ENCODE measurements at regions not wholly inside any gene's neighbourhood (a gene's known extent, or its start where the extent isn't known, plus 50 kb on each side); places are given as distances from the start of the nearest gene placed in this dataset.

DNA sequence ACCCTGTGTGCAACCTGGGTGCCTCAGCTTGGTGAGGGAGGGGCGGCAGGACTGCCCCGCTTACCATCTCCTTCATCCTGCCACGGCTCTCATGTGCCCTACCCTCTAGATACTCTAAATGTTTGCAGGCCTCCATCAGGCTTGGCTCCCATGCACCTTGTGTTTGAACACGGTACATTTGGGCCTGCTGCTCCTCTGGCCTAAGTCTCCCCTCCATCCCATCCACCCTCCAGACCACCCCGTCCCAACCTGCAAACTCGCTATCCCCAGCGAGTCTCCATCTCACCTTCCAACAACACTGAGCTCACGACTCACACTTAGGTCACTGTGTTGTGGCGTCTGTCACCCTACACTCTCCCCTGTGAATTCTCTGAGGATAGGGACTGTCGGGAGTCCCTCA lies 274.2 kb downstream of the TEX29 start (continued):
- TF ChIP-seq ZNF462 (CRISPR knock-in tag; IDR thresholded peaks at IDR 0.05), result no peak
- no peak for TF ChIP-seq ZNF114 (CRISPR knock-in tag; IDR thresholded peaks at IDR 0.05)
- TF ChIP-seq EZH2 (IDR thresholded peaks at IDR 0.05; ENCODE audit: low read depth, unreplicated experiment), result no peak
- TF ChIP-seq POLR2AphosphoS5 (IDR thresholded peaks at IDR 0.05; ENCODE audit: low read depth), result no peak
- no peak for TF ChIP-seq CREB1 (CRISPR knock-in tag; IDR thresholded peaks at IDR 0.05; ENCODE audit: low read depth)
- TF ChIP-seq, protein P1, sequence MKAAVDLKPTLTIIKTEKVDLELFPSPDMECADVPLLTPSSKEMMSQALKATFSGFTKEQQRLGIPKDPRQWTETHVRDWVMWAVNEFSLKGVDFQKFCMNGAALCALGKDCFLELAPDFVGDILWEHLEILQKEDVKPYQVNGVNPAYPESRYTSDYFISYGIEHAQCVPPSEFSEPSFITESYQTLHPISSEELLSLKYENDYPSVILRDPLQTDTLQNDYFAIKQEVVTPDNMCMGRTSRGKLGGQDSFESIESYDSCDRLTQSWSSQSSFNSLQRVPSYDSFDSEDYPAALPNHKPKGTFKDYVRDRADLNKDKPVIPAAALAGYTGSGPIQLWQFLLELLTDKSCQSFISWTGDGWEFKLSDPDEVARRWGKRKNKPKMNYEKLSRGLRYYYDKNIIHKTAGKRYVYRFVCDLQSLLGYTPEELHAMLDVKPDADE (IDR thresholded peaks at IDR 0.05), result no peak
- TF ChIP-seq NANOG (IDR thresholded peaks at IDR 0.05; ENCODE audit: borderline replicate concordance), result no peak

- Mint-ChIP-seq H3K4me1 (peaks cover 26% of the 10 kb centered on the region), H3K36me3 (ENCODE audit: low read depth) (peaks cover 12% of the 10 kb centered on the region; the same call in 2 of the 3 replicates), H3K27me3 (ENCODE audit: insufficient read depth, low read depth, poor library complexity) (peaks cover 11% of the 10 kb centered on the region), H3K27ac (no peak overlapping the region), H3K9me3 (peaks cover 23% of the 10 kb centered on the region), H3K4me3 (no peak overlapping the region)
- ATAC-seq (no peak), DNase-seq (ENCODE audit: low spot score) (no peak)
- no peaks in the 10 kb centered on the region for H3F3A ChIP-seq (replicated peaks; ENCODE audit: low read depth)
- H3K27ac ChIP-seq (ENCODE audit: low read depth), result no peak overlapping the region
- no peaks in the 10 kb centered on the region for H3K79me2 ChIP-seq (replicated peaks; ENCODE audit: insufficient read depth)
- H3K4me1 ChIP-seq (ENCODE audit: insufficient read depth), result peaks cover 19% of the 10 kb centered on the region
- no peak overlapping the region for H3K4me3 ChIP-seq
- H4K20me1 ChIP-seq (replicated peaks; ENCODE audit: insufficient read depth), result no peaks in the 10 kb centered on the region
- no peaks in the 10 kb centered on the region for H3K27me3 ChIP-seq (ENCODE audit: insufficient read depth)
- no peak overlapping the region for H3K4me2 ChIP-seq
- H2AFZ ChIP-seq, result no peak overlapping the region
- H3K9me2 ChIP-seq (ENCODE audit: insufficient read depth), result peaks cover 6% of the 10 kb centered on the region; the same call in 1 of the 2 replicates
- H3K36me3 ChIP-seq (ENCODE audit: insufficient read depth), result no peaks in the 10 kb centered on the region
- TF ChIP-seq, protein P2, sequence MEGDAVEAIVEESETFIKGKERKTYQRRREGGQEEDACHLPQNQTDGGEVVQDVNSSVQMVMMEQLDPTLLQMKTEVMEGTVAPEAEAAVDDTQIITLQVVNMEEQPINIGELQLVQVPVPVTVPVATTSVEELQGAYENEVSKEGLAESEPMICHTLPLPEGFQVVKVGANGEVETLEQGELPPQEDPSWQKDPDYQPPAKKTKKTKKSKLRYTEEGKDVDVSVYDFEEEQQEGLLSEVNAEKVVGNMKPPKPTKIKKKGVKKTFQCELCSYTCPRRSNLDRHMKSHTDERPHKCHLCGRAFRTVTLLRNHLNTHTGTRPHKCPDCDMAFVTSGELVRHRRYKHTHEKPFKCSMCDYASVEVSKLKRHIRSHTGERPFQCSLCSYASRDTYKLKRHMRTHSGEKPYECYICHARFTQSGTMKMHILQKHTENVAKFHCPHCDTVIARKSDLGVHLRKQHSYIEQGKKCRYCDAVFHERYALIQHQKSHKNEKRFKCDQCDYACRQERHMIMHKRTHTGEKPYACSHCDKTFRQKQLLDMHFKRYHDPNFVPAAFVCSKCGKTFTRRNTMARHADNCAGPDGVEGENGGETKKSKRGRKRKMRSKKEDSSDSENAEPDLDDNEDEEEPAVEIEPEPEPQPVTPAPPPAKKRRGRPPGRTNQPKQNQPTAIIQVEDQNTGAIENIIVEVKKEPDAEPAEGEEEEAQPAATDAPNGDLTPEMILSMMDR (conservative IDR thresholded peaks at IDR 0.05; ENCODE audit: low read depth in 2 of 2), result no peak
- no peak for TF ChIP-seq JUNB (IDR thresholded peaks at IDR 0.05; ENCODE audit: unreplicated experiment)
- TF ChIP-seq CREB1 (CRISPR knock-in tag; IDR thresholded peaks at IDR 0.05; ENCODE audit: low read depth), result no peak
- TF ChIP-seq EZH2 (IDR thresholded peaks at IDR 0.05; ENCODE audit: low read depth, unreplicated experiment), result no peak
- no peak for TF ChIP-seq ZNF114 (CRISPR knock-in tag; IDR thresholded peaks at IDR 0.05)
- TF ChIP-seq, protein P1 (IDR thresholded peaks at IDR 0.05), result no peak
- TF ChIP-seq, protein P3, sequence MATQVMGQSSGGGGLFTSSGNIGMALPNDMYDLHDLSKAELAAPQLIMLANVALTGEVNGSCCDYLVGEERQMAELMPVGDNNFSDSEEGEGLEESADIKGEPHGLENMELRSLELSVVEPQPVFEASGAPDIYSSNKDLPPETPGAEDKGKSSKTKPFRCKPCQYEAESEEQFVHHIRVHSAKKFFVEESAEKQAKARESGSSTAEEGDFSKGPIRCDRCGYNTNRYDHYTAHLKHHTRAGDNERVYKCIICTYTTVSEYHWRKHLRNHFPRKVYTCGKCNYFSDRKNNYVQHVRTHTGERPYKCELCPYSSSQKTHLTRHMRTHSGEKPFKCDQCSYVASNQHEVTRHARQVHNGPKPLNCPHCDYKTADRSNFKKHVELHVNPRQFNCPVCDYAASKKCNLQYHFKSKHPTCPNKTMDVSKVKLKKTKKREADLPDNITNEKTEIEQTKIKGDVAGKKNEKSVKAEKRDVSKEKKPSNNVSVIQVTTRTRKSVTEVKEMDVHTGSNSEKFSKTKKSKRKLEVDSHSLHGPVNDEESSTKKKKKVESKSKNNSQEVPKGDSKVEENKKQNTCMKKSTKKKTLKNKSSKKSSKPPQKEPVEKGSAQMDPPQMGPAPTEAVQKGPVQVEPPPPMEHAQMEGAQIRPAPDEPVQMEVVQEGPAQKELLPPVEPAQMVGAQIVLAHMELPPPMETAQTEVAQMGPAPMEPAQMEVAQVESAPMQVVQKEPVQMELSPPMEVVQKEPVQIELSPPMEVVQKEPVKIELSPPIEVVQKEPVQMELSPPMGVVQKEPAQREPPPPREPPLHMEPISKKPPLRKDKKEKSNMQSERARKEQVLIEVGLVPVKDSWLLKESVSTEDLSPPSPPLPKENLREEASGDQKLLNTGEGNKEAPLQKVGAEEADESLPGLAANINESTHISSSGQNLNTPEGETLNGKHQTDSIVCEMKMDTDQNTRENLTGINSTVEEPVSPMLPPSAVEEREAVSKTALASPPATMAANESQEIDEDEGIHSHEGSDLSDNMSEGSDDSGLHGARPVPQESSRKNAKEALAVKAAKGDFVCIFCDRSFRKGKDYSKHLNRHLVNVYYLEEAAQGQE (IDR thresholded peaks at IDR 0.05; ENCODE audit: unreplicated experiment), result no peak
- no peak for TF ChIP-seq EZH2phosphoT487 (IDR thresholded peaks at IDR 0.05; ENCODE audit: unreplicated experiment)
- no peak for TF ChIP-seq STAT1 (IDR thresholded peaks at IDR 0.05; ENCODE audit: unreplicated experiment)
These were observed 274.8 kb downstream of the TEX29 start for GRCh38 chr13:111595276-111595675.

Measured in GM23338 (cell line).